ENCODE measurements at regions not wholly inside any gene's neighbourhood (a gene's known extent, or its start where the extent isn't known, plus 50 kb on each side); places are given as distances from the start of the nearest gene placed in this dataset.
"Not testable (repeated sequence)": the region's sequence is repeated elsewhere in the genome, so short reads cannot be mapped to it uniquely, and the experiment has no call there.

GRCh38 chr2:146786396-146786795 lies 1058.4 kb upstream of the ACVR2A start:
- no peak for DNase-seq (ENCODE audit: low read depth)

GRCh38 chr2:146785101-146785500 lies 1059.7 kb upstream of the ACVR2A start:
- no peak for DNase-seq (ENCODE audit: low read depth)

- DNase-seq (ENCODE audit: low read depth): no peak
Measured at GRCh38 chr2:146784602-146785001, 1060.2 kb upstream of the ACVR2A start.

GRCh38 chr2:146777181-146777580 lies 1067.6 kb upstream of the ACVR2A start:
- DNase-seq (ENCODE audit: low read depth): no peak

GRCh38 chr2:146776596-146776995 lies 1068.2 kb upstream of the ACVR2A start:
- DNase-seq (ENCODE audit: low read depth): no peak

GRCh38 chr2:146771531-146771930 lies 1073.3 kb upstream of the ACVR2A start:
- DNase-seq (ENCODE audit: low read depth): no peak

- DNase-seq (ENCODE audit: low read depth): no peak
Measured at GRCh38 chr2:146764301-146764700, 1080.5 kb upstream of the ACVR2A start.

- DNase-seq (ENCODE audit: low read depth): no peak
Measured at GRCh38 chr2:146762786-146763185, 1082.0 kb upstream of the ACVR2A start.

- DNase-seq (ENCODE audit: low read depth): no peak
Measured at GRCh38 chr2:146754606-146755005, 1090.2 kb upstream of the ACVR2A start.

- DNase-seq (ENCODE audit: low read depth): no peak
Measured at GRCh38 chr2:146748046-146748445, 1096.8 kb upstream of the ACVR2A start.

- no peak for DNase-seq (ENCODE audit: low read depth)
Measured at GRCh38 chr2:146741260-146741659, 1103.6 kb upstream of the ACVR2A start.

- no peak for DNase-seq (ENCODE audit: low read depth)
Measured at GRCh38 chr2:146734821-146735190, 1110.0 kb upstream of the ACVR2A start.

- DNase-seq (ENCODE audit: low read depth): no peak
Measured at GRCh38 chr2:146734042-146734820, 1110.6 kb upstream of the ACVR2A start.

GRCh38 chr2:146730882-146731281 lies 1113.9 kb upstream of the ACVR2A start:
- DNase-seq (ENCODE audit: low read depth): no peak

- DNase-seq (ENCODE audit: low read depth): no peak
Measured at GRCh38 chr2:146721486-146721885, 1123.3 kb upstream of the ACVR2A start.

GRCh38 chr2:146720170-146720569 lies 1124.7 kb upstream of the ACVR2A start:
- DNase-seq (ENCODE audit: low read depth): no peak

- DNase-seq (ENCODE audit: low read depth): no peak
Measured at GRCh38 chr2:146716591-146716990, 1128.2 kb upstream of the ACVR2A start.

- no peak for DNase-seq (ENCODE audit: low read depth)
Measured at GRCh38 chr2:146709004-146709403, 1135.8 kb upstream of the ACVR2A start.

GRCh38 chr2:146701183-146701582 lies 1143.6 kb upstream of the ACVR2A start:
- DNase-seq (ENCODE audit: low read depth): no peak

- no peak for DNase-seq (ENCODE audit: low read depth)
Measured at GRCh38 chr2:146697307-146697706, 1147.5 kb upstream of the ACVR2A start.

GRCh38 chr2:146696787-146697186 lies 1148.0 kb upstream of the ACVR2A start:
- DNase-seq (ENCODE audit: low read depth): not testable (repeated sequence)

GRCh38 chr2:146681991-146682390 lies 1162.8 kb upstream of the ACVR2A start:
- DNase-seq (ENCODE audit: low read depth): no peak

- DNase-seq (ENCODE audit: low read depth): no peak
Measured at GRCh38 chr2:146678516-146678915, 1166.3 kb upstream of the ACVR2A start.

GRCh38 chr2:146677280-146677679 lies 1167.5 kb upstream of the ACVR2A start:
- no peak for DNase-seq (ENCODE audit: low read depth)
